ENCODE measurements at regions not wholly inside any gene's neighbourhood (a gene's known extent, or its start where the extent isn't known, plus 50 kb on each side); places are given as distances from the start of the nearest gene placed in this dataset.
"Not testable (repeated sequence)": the region's sequence is repeated elsewhere in the genome, so short reads cannot be mapped to it uniquely, and the experiment has no call there.

DNA sequence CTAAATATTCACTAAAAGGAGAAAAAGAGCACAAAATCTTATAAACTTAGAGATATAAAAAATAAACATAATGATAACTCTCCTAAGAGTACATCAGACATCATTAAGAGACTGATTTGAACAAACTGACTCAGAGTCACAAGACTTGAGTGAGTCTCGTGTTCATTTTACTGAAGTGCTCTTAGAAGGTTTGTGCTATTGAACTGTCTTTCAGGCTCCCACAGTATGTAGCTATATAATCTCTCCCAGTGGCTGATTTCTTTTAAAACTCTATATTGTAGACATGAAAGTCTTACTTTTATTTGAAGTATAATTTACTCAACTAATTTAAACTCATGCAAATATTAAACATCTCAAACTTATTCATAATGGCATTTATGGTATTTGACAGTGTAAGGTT is 456.0 kb upstream of the FAM174A start:
- not testable (repeated sequence) for TF ChIP-seq POLR2A (IDR thresholded peaks at IDR 0.05; ENCODE audit: low read depth, low read length); POLR2AphosphoS5 (IDR thresholded peaks at IDR 0.05; ENCODE audit: low read depth, low read length); TAF1 (IDR thresholded peaks at IDR 0.05; ENCODE audit: borderline replicate concordance, low read depth, low read length)
